ENCODE measurements at regions not wholly inside any gene's neighbourhood (a gene's known extent, or its start where the extent isn't known, plus 50 kb on each side); places are given as distances from the start of the nearest gene placed in this dataset.

DNA sequence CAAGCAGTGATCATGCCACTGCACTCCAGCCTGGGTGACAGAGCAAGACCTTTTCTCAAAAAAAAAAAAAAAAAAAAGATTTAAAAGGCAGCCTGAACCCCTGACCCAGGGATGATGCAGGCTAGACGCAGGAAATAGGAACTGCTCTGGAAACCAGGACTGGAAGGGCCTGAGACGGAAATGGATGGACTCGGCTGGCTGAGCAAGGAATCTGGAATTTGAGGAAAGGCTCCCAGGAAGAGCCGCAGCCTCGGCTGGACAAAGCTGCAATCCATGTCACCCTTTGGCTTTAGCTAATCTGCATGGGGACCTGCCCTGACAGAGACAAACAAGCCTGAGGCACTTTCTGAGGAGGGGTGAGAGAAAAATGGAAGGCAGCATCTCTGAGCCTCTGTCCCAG lies 55.0 kb upstream of the DAPL1 start:
- CTCF ChIA-PET, result interaction anchor here (8.1 kb wide), 1 partner anchor 14 kb away, joined by 132 read pairs; no protein-coding TSS in a partner anchor
- Mint-ChIP-seq H3K9me3 (no peaks in the 10 kb centered on the region), H3K27ac (no peak overlapping the region), H3K36me3 (no peaks in the 10 kb centered on the region), H3K27me3 (ENCODE audit: low read depth) (peaks cover 8% of the 10 kb centered on the region), H3K4me1 (peaks cover 20% of the 10 kb centered on the region), H3K4me3 (no peak overlapping the region)
- ATAC-seq, result no peak
- POLR2A ChIA-PET, result no interaction called here
- peak; percentile 55; the same call in 1 of the 2 replicates for TF ChIP-seq PRDM15 (CRISPR knock-in tag; IDR thresholded peaks at IDR 0.05)
- TF ChIP-seq, protein P1, sequence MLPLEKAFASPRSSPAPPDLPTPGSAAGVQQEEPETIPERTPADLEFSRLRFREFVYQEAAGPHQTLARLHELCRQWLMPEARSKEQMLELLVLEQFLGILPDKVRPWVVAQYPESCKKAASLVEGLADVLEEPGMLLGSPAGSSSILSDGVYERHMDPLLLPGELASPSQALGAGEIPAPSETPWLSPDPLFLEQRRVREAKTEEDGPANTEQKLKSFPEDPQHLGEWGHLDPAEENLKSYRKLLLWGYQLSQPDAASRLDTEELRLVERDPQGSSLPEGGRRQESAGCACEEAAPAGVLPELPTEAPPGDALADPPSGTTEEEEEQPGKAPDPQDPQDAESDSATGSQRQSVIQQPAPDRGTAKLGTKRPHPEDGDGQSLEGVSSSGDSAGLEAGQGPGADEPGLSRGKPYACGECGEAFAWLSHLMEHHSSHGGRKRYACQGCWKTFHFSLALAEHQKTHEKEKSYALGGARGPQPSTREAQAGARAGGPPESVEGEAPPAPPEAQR (CRISPR knock-in tag; IDR thresholded peaks at IDR 0.05), result no peak
- DNase-seq (ENCODE audit: low spot score), result no peak

DNA sequence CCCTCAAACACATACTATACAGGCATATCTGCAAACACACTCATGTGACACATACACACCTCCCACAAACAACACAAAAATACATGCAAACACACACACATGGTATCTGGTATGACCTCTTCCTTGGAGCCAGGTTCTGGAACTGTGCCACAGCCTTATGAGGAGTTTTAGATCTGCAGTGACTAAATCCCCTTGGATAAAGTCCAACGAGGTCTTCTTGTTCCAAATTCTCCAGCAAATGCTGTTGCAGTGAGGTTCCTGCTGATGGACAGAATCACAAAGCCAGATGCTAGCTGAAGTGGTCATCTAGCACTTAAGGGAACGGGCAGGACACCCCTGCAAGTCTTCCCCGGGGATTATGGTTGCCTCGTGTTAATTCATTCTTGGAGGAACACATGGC lies 54.5 kb upstream of the DAPL1 start:
- H3K4me3 Mint-ChIP-seq, result no peak overlapping the region
- ATAC-seq, result no peak
- CTCF ChIA-PET, result interaction anchor here (8.1 kb wide), 1 partner anchor 15 kb away, joined by 132 read pairs; no protein-coding TSS in a partner anchor
- no peaks in the 10 kb centered on the region for H3K9me3 Mint-ChIP-seq
- POLR2A ChIA-PET, result no interaction called here
- H3K27me3 Mint-ChIP-seq (ENCODE audit: low read depth), result peaks cover 8% of the 10 kb centered on the region
- TF ChIP-seq, protein P2, sequence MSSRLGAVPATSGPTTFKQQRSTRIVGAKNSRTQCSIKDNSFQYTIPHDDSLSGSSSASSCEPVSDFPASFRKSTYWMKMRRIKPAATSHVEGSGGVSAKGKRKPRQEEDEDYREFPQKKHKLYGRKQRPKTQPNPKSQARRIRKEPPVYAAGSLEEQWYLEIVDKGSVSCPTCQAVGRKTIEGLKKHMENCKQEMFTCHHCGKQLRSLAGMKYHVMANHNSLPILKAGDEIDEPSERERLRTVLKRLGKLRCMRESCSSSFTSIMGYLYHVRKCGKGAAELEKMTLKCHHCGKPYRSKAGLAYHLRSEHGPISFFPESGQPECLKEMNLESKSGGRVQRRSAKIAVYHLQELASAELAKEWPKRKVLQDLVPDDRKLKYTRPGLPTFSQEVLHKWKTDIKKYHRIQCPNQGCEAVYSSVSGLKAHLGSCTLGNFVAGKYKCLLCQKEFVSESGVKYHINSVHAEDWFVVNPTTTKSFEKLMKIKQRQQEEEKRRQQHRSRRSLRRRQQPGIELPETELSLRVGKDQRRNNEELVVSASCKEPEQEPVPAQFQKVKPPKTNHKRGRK (CRISPR knock-in tag; IDR thresholded peaks at IDR 0.05; ENCODE audit: borderline replicate concordance), result no peak
- TF ChIP-seq ZNF219 (CRISPR knock-in tag; IDR thresholded peaks at IDR 0.05; ENCODE audit: borderline replicate concordance) (no peak), ZNF425 (CRISPR knock-in tag; conservative IDR thresholded peaks at IDR 0.05) (no peak), ZNF263 (CRISPR knock-in tag; IDR thresholded peaks at IDR 0.05; ENCODE audit: low read depth) (no peak), JUN (CRISPR knock-in tag; IDR thresholded peaks at IDR 0.05) (no peak), JAZF1 (CRISPR knock-in tag; IDR thresholded peaks at IDR 0.05) (no peak)
- H3K4me1 Mint-ChIP-seq, result peaks cover 24% of the 10 kb centered on the region
- H3K36me3 Mint-ChIP-seq, result no peaks in the 10 kb centered on the region
- DNase-seq (ENCODE audit: low spot score), result no peak
- no peak overlapping the region for H3K27ac Mint-ChIP-seq

GRCh38 chr2:158741625-158742024 lies 53.5 kb upstream of the DAPL1 start:
- Mint-ChIP-seq H3K9me3 (no peaks in the 10 kb centered on the region), H3K36me3 (no peaks in the 10 kb centered on the region), H3K27me3 (ENCODE audit: low read depth) (peaks cover 8% of the 10 kb centered on the region), H3K4me1 (peaks cover 23% of the 10 kb centered on the region), H3K4me3 (no peak overlapping the region), H3K27ac (no peak overlapping the region)
- ATAC-seq (no peak), DNase-seq (ENCODE audit: low spot score) (no peak)
- POLR2A ChIA-PET, result no interaction called here
- CTCF ChIA-PET, result interaction anchor here (8.1 kb wide), 1 partner anchor 16 kb away, joined by 132 read pairs; no protein-coding TSS in a partner anchor
- TF ChIP-seq AR (CRISPR knock-in tag; IDR thresholded peaks at IDR 0.05), result no peak
- TF ChIP-seq, protein P3, sequence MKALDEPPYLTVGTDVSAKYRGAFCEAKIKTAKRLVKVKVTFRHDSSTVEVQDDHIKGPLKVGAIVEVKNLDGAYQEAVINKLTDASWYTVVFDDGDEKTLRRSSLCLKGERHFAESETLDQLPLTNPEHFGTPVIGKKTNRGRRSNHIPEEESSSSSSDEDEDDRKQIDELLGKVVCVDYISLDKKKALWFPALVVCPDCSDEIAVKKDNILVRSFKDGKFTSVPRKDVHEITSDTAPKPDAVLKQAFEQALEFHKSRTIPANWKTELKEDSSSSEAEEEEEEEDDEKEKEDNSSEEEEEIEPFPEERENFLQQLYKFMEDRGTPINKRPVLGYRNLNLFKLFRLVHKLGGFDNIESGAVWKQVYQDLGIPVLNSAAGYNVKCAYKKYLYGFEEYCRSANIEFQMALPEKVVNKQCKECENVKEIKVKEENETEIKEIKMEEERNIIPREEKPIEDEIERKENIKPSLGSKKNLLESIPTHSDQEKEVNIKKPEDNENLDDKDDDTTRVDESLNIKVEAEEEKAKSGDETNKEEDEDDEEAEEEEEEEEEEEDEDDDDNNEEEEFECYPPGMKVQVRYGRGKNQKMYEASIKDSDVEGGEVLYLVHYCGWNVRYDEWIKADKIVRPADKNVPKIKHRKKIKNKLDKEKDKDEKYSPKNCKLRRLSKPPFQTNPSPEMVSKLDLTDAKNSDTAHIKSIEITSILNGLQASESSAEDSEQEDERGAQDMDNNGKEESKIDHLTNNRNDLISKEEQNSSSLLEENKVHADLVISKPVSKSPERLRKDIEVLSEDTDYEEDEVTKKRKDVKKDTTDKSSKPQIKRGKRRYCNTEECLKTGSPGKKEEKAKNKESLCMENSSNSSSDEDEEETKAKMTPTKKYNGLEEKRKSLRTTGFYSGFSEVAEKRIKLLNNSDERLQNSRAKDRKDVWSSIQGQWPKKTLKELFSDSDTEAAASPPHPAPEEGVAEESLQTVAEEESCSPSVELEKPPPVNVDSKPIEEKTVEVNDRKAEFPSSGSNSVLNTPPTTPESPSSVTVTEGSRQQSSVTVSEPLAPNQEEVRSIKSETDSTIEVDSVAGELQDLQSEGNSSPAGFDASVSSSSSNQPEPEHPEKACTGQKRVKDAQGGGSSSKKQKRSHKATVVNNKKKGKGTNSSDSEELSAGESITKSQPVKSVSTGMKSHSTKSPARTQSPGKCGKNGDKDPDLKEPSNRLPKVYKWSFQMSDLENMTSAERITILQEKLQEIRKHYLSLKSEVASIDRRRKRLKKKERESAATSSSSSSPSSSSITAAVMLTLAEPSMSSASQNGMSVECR (CRISPR knock-in tag; IDR thresholded peaks at IDR 0.05; ENCODE audit: borderline replicate concordance), result no peak
